ENCODE measurements at regions not wholly inside any gene's neighbourhood (a gene's known extent, or its start where the extent isn't known, plus 50 kb on each side); places are given as distances from the start of the nearest gene placed in this dataset.

DNA sequence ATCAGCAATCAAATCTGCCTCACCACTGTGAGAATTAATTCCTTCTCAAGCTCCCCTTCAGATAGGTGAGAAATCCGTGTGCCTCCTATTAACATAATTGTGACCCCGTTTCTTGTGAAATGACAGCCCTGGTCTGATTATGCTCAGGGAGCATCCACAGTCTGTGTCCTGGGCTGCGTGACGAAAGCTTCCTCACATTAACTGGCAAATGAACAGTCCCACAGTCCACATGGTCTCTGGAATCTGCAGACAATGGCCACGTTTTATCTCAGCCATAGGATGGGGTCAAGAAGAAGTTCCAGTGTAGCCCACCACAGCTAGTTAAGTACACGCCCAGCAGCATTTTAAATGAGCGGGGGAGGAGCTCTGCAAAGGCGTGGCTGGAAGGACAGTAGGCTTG lies 229.2 kb downstream of the RPS24 start:
- no peak for DNase-seq (ENCODE audit: low spot score in 2 of 2)
- H3K27ac Mint-ChIP-seq (ENCODE audit: low read depth): no peak overlapping the region
- H3K4me3 Mint-ChIP-seq: no peak overlapping the region
- H3K4me1 Mint-ChIP-seq: no peaks in the 10 kb centered on the region
- H3K27me3 Mint-ChIP-seq: peaks cover 19% of the 10 kb centered on the region
- peaks cover 5% of the 10 kb centered on the region for H3K36me3 Mint-ChIP-seq (ENCODE audit: insufficient read depth)
- ATAC-seq (replicated peaks; ENCODE audit: extremely low read depth, poor library complexity, severe bottlenecking): no peak
- no peaks in the 10 kb centered on the region for H3K9me3 Mint-ChIP-seq

DNA sequence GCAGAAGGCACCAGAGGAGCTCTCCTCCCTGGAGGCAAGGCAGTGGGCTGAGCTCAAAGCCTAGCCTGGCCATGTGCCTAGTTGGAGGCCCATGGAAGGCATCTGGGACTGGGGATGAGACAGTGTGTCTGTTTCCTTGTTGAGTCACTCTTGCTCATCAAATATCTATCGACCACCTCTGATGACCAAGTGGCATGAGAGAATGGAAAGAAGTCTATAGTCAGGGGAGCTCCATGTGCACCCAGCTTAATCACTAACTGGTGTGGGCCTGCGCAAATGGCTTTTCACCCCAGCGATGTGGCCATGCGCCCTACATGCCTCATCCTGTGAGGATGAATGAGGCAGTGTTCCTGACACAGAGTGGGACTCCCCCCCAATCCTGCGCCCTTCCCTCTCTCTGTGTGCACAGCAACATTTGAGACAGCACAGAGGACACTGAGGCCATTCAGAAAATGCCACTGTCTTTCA lies 229.9 kb downstream of the RPS24 start:
- Mint-ChIP-seq H3K4me1 (no peaks in the 10 kb centered on the region), H3K9me3 (no peaks in the 10 kb centered on the region), H3K36me3 (ENCODE audit: insufficient read depth) (peaks cover 4% of the 10 kb centered on the region), H3K27me3 (peaks cover 19% of the 10 kb centered on the region), H3K27ac (ENCODE audit: low read depth) (no peak overlapping the region), H3K4me3 (no peak overlapping the region)
- DNase-seq (ENCODE audit: low spot score in 2 of 2): no peak
- ATAC-seq (replicated peaks; ENCODE audit: extremely low read depth, poor library complexity, severe bottlenecking): no peak

DNA sequence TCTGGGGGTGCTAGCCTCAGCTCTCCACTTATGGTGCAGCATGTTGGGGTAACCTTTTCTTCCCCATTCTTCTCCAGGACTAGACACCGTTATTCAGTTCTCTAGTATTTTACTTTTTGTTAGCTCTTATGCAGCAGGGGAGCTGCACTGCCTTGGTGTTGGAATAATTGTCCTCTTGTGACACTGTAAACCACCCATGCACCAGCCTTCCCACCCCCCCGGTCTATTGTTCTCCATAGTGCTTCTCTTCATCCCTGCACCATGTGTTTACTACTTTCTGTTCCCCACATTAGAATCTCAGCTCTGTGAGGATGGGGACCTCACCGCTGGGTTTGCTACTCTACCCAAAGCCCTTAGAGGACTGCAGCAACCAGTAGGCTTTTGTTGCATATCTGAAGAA lies 230.7 kb downstream of the RPS24 start:
- Mint-ChIP-seq H3K36me3 (ENCODE audit: insufficient read depth) (peaks cover 2% of the 10 kb centered on the region), H3K27me3 (peaks cover 16% of the 10 kb centered on the region), H3K4me1 (no peaks in the 10 kb centered on the region), H3K9me3 (no peaks in the 10 kb centered on the region), H3K4me3 (no peak overlapping the region), H3K27ac (ENCODE audit: low read depth) (no peak overlapping the region)
- ATAC-seq (replicated peaks; ENCODE audit: extremely low read depth, poor library complexity, severe bottlenecking): no peak
- DNase-seq (ENCODE audit: low spot score in 2 of 2): no peak

DNA sequence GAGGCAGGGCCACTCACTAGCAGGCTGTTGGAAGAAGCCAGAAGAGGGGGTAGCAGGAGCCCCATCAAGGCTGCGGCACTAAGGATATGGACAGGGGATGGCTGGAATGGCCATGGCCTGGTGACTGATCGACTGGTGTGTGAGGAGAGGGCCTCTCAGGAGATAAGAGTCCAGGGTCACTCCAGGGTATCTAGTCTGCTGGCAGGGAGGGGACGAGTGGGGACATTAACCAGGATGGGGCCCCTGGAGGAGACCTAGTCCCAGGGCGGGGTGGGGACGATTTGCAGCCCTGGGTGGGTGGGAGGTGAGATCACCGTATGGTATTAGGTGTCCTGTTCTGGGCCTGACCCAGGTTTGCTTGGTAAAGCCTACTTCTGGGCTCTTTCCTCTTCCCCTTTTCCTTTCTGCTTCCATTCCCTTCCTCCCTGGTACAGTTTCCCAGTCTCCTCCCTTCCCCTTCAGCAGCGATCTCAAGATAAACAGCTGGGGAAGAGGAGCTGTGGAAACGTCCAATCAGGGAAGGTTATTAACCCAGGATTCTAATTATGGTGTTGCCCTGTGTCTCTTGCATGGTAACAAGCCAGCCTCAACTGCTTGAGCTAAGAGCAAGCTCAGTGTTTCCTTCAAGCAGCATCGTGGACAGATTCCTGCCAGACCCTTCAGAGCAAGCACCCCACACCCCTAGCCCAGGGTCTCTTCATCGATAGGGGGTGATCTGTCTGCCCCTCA lies 233.2 kb downstream of the RPS24 start:
- Mint-ChIP-seq H3K27ac (ENCODE audit: low read depth) (no peak overlapping the region), H3K36me3 (ENCODE audit: insufficient read depth) (peaks cover 2% of the 10 kb centered on the region), H3K27me3 (no peaks in the 10 kb centered on the region), H3K4me3 (no peak overlapping the region), H3K9me3 (no peaks in the 10 kb centered on the region), H3K4me1 (no peaks in the 10 kb centered on the region)
- DNase-seq (ENCODE audit: low spot score in 2 of 2): no peak
- ATAC-seq (replicated peaks; ENCODE audit: extremely low read depth, poor library complexity, severe bottlenecking): no peak

DNA sequence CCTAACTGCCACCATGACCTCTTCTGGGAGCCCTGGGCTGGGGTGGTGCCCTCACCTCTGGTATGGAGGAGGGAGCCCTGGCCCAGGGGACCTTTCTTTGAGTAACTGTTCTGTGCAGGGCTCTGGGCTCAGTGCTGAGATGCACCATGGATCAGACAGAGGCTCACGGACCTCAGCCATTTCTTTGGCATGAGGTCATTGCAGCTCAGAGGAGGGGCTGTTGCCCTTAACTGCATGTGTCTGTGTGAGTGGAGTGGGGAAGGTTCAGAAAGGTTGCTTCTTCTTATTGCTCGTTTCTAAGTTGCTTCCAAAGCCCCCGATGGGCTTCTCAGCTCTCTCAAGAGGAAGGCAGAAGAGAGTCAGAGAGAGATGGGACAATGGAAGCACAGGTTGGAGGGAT lies 233.9 kb downstream of the RPS24 start:
- Mint-ChIP-seq H3K4me3 (no peak overlapping the region), H3K36me3 (ENCODE audit: insufficient read depth) (peaks cover 2% of the 10 kb centered on the region), H3K4me1 (no peaks in the 10 kb centered on the region), H3K9me3 (no peaks in the 10 kb centered on the region), H3K27me3 (no peaks in the 10 kb centered on the region), H3K27ac (ENCODE audit: low read depth) (no peak overlapping the region)
- DNase-seq (ENCODE audit: low spot score in 2 of 2) (no peak), ATAC-seq (replicated peaks; ENCODE audit: extremely low read depth, poor library complexity, severe bottlenecking) (no peak)

DNA sequence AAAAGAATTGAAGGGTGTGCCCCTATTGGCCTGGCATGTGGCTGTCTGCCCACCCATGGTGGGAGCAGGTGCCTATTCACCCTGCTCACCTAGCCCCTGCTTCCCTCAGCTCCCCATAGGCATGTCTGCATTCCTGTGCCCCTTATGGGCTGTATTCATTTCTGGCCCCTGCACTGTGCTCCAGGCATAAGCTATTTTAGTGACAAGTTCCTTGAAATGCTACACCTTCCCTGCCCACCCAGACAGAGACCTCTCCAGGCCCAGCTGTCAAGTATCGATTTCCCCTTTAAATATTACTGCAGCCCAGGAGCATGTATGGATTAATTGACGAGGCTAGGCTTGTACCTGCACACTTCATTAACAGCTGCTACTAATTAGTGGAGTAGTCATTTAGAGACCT lies 235.4 kb downstream of the RPS24 start:
- H3K9me3 Mint-ChIP-seq: no peaks in the 10 kb centered on the region

DNA sequence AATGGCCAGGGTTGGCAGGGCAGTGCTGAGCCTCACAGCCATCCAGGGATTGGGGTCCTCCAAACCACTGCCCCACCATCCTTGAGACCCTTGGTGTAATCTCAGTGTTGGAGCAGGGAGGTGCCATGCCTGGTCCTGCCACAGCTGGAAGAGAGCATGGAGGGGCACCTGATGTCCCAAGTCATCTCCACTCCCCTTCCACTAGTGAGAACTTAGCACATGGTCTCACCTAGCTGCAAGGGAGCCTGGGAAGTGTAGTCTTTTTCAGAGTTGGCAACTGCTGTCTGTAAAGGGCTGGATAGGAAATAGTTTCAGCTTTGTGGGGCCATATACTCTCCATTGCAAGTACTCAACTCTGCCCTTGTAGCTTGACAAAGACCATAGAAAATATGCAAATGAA lies 238.7 kb downstream of the RPS24 start:
- Mint-ChIP-seq H3K27me3 (peaks cover 15% of the 10 kb centered on the region), H3K4me1 (no peaks in the 10 kb centered on the region), H3K4me3 (no peak overlapping the region), H3K36me3 (ENCODE audit: insufficient read depth) (no peaks in the 10 kb centered on the region), H3K27ac (ENCODE audit: low read depth) (no peak overlapping the region), H3K9me3 (no peaks in the 10 kb centered on the region)
- ATAC-seq (replicated peaks; ENCODE audit: extremely low read depth, poor library complexity, severe bottlenecking) (no peak), DNase-seq (ENCODE audit: low spot score in 2 of 2) (no peak)

More for the DNA sequence above, 235.4 kb downstream of the RPS24 start:
- H3K27ac Mint-ChIP-seq (ENCODE audit: low read depth): no peak overlapping the region
- DNase-seq (ENCODE audit: low spot score in 2 of 2) (no peak), ATAC-seq (replicated peaks; ENCODE audit: extremely low read depth, poor library complexity, severe bottlenecking) (no peak)
- no peaks in the 10 kb centered on the region for H3K4me1 Mint-ChIP-seq
- no peak overlapping the region for H3K4me3 Mint-ChIP-seq
- H3K36me3 Mint-ChIP-seq (ENCODE audit: insufficient read depth): peaks cover 2% of the 10 kb centered on the region
- H3K27me3 Mint-ChIP-seq: no peaks in the 10 kb centered on the region

DNA sequence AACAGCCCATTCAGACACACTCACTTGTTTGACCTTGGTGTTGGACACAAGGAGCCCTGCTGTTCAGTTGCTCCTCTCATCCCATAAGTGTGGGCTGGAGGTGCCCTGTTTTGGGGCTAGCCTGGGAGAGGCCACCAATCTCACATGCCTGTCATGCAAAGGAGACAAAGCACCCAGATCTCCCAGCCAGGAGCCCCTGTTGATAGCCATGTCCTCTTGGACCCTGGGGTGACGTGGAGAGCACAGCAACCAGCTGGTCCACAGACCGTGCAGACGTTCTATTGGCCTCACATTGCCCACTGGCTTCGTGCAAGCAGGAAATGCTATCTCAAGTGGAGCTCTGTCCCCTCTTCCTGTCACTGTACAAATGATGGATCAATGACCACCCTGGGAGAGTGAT lies 240.8 kb downstream of the RPS24 start:
- no peak overlapping the region for H3K4me3 Mint-ChIP-seq
- H3K27ac Mint-ChIP-seq (ENCODE audit: low read depth): no peak overlapping the region
- no peaks in the 10 kb centered on the region for H3K36me3 Mint-ChIP-seq (ENCODE audit: insufficient read depth)
- no peaks in the 10 kb centered on the region for H3K4me1 Mint-ChIP-seq
- DNase-seq (ENCODE audit: low spot score in 2 of 2) (no peak), ATAC-seq (replicated peaks; ENCODE audit: extremely low read depth, poor library complexity, severe bottlenecking) (no peak)
- peaks cover 15% of the 10 kb centered on the region for H3K27me3 Mint-ChIP-seq
- H3K9me3 Mint-ChIP-seq: no peaks in the 10 kb centered on the region

DNA sequence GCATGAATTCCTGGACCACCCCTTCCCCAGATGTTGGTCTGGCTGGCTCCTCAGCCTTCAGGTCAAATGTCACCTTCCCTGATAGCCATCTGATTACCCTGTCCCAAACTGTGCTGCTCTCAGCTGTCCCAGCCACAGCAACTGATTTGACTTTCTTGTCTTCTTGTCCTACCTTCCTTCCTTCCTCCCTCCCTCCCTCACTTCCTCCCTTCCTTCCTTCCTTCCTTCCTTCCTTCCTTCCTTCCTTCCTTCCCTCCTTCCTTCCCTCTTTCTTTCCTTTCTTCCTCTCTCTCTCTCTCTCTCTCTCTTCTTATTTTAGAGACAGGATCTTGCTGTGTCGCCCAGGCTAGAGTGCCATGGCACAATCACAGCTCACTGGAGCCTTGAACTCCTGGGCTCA lies 242.5 kb downstream of the RPS24 start:
- H3K4me3 Mint-ChIP-seq: no peak overlapping the region
- no peak for DNase-seq (ENCODE audit: low spot score in 2 of 2)
- no peaks in the 10 kb centered on the region for H3K36me3 Mint-ChIP-seq (ENCODE audit: insufficient read depth)
- ATAC-seq (replicated peaks; ENCODE audit: extremely low read depth, poor library complexity, severe bottlenecking): no peak
- H3K27ac Mint-ChIP-seq (ENCODE audit: low read depth): no peak overlapping the region
- peaks cover 29% of the 10 kb centered on the region for H3K27me3 Mint-ChIP-seq
- no peaks in the 10 kb centered on the region for H3K9me3 Mint-ChIP-seq
- H3K4me1 Mint-ChIP-seq: no peaks in the 10 kb centered on the region

DNA sequence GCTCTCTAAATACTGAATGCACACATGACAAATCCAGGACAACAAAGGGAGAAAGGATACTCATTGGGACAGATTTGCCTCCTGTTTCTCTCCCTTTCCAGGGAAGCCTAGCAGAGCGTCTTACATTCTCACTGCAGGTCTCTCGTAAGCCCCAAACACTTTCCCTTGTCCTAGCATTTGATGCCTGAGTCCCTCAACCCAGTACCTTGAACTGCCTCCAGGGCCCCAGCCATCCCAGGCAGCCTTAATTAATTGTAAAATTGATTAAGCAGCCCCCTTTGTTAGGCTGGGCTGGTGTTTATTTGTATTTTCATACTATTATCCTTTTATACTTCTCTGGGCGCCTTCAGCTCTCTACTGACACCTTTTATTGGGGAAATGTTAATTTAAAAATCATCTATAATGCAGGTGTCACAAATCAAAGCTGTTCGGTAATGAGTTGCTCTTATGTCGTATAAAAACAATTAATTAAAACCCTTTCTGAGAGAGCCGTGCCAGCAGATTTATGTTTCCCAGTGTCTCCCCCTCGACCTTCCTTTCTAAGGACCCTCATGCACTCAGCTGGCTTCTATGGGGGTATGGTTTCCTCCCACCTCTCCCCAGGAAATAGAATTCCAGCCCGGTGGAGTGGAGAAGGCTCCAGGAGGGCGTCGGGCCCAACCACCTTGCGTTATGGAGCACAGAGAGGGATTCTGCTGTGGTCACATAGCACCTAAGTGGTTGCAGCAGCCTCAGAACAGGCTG lies 243.8 kb downstream of the RPS24 start:
- DNase-seq (ENCODE audit: low spot score in 2 of 2): no peak
- H3K27ac Mint-ChIP-seq (ENCODE audit: low read depth): no peak overlapping the region
- H3K27me3 Mint-ChIP-seq: peaks cover 43% of the 10 kb centered on the region
- H3K4me3 Mint-ChIP-seq: no peak overlapping the region
- no peak for ATAC-seq (replicated peaks; ENCODE audit: extremely low read depth, poor library complexity, severe bottlenecking)
- no peaks in the 10 kb centered on the region for H3K9me3 Mint-ChIP-seq
- H3K36me3 Mint-ChIP-seq (ENCODE audit: insufficient read depth): no peaks in the 10 kb centered on the region
- no peaks in the 10 kb centered on the region for H3K4me1 Mint-ChIP-seq

DNA sequence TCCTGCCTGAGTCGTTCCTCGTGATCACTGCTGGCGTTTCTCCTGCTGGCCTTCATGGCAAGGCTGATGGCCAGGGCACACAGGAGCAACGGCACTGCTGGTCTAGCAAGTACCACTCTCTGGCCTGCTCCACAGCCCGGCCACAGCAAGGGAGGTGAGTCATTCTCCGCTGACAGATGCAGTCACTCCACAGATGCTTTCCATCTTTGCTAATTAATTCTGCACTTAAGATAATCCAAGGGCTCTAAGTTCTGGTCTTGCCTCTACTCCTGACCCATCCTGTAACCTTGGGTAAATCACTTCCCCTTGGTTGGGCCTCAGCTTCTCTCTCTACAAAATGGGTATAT lies 244.4 kb downstream of the RPS24 start:
- DNase-seq (ENCODE audit: low spot score in 2 of 2) (no peak), ATAC-seq (replicated peaks; ENCODE audit: extremely low read depth, poor library complexity, severe bottlenecking) (no peak)
- Mint-ChIP-seq H3K27ac (ENCODE audit: low read depth) (no peak overlapping the region), H3K9me3 (no peaks in the 10 kb centered on the region), H3K4me3 (no peak overlapping the region), H3K4me1 (no peaks in the 10 kb centered on the region), H3K36me3 (ENCODE audit: insufficient read depth) (no peaks in the 10 kb centered on the region), H3K27me3 (peaks cover 48% of the 10 kb centered on the region)

DNA sequence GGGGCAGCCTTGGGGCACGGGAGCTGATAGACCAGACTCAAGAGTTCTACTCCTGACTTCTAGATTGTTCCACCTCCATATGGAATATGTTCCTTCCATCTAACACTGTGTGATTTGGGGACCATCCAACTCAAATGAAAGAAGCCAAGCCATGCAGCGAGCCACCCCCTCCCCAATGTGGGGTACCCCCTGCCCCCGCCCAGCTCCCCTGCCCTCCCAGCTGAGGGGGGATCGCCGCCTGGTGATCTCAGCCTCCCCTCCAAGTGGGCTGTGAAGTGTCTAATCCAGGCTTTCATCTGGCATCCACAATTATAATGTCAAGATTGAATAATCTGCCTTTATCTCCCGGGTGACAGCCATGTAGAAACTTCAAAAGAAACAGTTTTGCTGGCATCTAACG lies 246.1 kb downstream of the RPS24 start:
- H3K4me3 Mint-ChIP-seq: no peak overlapping the region
- DNase-seq (ENCODE audit: low spot score in 2 of 2) (no peak), ATAC-seq (replicated peaks; ENCODE audit: extremely low read depth, poor library complexity, severe bottlenecking) (no peak)
- H3K27ac Mint-ChIP-seq (ENCODE audit: low read depth): no peak overlapping the region
- no peaks in the 10 kb centered on the region for H3K4me1 Mint-ChIP-seq
- peaks cover 48% of the 10 kb centered on the region for H3K27me3 Mint-ChIP-seq
- H3K36me3 Mint-ChIP-seq (ENCODE audit: insufficient read depth): no peaks in the 10 kb centered on the region
- no peaks in the 10 kb centered on the region for H3K9me3 Mint-ChIP-seq

DNA sequence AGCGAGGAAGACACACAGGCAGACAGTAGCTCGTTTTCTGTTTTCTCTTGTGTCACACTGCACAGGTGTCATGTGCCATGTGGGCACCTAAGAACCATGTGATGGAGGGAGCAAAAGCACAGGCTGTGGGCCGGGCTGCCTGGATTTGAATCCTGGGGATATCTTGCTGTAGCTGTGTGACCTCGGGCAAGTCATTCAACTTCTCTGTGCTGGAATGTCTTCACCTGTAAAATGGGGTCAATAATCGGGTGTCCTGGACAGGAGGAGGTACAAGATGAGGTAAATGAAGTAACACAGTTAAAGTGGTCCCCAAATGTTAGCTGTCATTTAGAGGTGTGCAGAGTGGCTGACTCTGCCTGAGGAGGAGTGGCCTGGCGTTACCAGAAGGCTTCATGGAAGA lies 246.9 kb downstream of the RPS24 start:
- Mint-ChIP-seq H3K4me3 (no peak overlapping the region), H3K4me1 (no peaks in the 10 kb centered on the region), H3K9me3 (no peaks in the 10 kb centered on the region), H3K36me3 (ENCODE audit: insufficient read depth) (no peaks in the 10 kb centered on the region), H3K27ac (ENCODE audit: low read depth) (no peak overlapping the region), H3K27me3 (peaks cover 39% of the 10 kb centered on the region)
- no peak for DNase-seq (ENCODE audit: low spot score in 2 of 2)
- no peak for ATAC-seq (replicated peaks; ENCODE audit: extremely low read depth, poor library complexity, severe bottlenecking)

Data from central memory CD8-positive, alpha-beta T cell (primary cell).